OCI-M1 (cell line): ENCODE measurements at regions not wholly inside any gene's neighbourhood (a gene's known extent, or its start where the extent isn't known, plus 50 kb on each side); places are given as distances from the start of the nearest gene placed in this dataset.
"Not testable (repeated sequence)": the region's sequence is repeated elsewhere in the genome, so short reads cannot be mapped to it uniquely, and the experiment has no call there.

Experiments
- DNase-seq: peaks from one replicate; lab custom pipeline; 2025; lab: John Stamatoyannopoulos, UW

DNA sequence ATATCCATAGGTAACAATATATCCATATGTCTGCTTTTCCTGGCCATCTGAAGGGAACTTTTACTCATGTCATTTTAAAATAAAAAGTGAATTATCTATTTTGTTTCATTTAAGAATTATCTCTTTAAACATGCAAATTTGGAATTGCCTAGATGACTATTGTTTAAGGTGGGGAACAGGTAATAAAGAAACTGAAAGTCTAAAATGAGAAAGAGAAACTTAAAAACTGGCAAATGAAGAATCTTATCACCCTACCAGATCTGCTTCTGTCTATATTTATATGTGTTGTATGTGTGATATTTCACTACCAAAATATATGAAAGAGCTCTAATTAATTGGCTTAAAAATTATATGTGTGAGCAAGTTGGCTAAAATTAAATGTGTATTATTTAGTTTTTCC lies 243.2 kb upstream of the KCNH7 start:
- DNase-seq: no peak

DNA sequence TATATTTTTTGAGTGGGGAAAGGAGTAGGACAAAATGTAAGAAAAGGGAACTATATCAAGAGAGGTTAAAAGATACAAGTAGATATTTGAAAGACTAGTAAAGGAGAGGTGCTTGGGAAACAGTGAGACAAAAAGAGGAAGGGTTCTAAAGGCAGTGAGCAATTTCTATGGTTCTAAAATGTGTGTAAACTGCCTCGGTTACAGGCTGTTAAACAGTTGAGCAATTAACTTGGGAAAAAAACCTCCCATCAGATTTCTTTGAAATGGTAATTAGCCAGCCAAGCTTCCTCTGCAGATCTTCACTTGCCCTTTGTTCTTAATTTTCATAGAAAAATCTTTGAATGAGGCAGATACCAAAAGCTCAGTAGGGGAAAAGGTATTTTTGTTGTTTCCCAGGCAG lies 238.7 kb upstream of the KCNH7 start:
- peak; percentile 65 for DNase-seq

DNA sequence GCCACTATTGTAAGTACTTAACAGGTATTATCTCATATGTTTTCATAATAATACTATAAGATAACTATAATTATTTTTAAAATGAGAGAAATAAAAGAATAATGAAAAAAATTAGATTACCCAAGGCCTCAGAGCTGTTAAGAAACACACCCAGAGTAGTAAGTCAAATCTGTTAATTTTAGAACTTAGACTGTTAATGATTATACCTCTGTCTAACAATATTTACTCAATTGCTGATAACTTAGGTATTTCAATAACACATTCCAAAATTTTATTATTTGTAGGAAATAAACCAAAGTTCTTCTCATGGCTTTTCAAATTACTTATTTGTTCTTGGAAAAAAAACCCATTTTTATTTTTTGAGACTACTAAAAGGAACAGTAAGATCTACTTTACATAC lies 227.5 kb upstream of the KCNH7 start:
- DNase-seq: no peak

DNA sequence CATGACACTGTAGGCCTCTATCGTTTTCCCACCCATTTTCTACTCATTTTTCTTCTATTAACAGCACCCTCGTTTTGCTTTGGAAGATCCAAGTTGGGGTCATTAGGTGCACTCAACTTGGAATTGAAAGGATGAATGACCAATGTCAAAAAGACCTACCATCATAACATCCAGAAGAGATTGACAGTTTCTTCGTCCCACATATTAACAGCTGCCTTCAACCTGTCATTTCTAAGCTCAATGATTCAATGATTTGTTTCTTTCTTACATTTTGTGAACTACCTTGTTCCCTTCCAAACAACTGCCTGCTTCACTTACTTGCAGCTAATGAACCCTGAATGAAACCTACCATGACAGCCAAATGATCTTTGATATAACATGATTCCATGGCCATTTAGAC lies 224.0 kb upstream of the KCNH7 start:
- DNase-seq: no peak

DNA sequence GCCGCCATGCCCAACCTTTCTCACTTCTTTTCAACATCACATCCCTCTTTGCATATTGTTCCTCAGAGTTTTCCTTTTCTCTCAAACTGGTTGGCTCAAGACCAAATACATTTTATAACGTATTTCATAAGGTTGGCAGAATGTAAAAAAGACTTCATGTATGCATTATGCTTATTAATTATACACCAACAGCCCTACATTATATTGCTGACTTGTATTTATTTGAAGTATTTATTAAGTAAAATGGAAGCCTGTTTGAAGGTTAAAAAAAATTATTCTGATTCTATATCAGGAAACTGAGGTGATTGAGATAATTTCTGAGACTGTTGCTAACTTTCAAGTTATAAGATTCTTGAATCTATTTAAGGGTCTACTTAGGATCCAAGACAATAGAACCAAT lies 208.0 kb upstream of the KCNH7 start:
- DNase-seq: no peak

DNA sequence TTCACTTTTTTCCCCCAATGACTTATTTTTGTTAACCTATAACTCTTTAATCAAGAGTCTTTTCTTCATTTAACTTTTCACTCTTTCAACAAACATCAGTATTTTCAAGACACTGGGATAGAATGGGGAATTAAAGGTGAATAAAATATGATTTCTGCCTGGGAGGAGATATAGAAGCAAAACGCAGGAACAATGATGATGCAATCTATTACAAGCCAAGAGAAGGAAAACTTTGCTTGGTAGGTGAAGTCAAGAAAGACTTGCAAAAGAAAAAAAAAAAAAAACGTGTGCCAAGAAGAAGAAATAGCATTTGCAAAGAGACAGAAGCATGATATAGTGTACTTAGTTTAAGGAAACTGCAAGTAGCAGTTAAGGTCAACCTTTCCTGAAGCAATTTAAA lies 207.3 kb upstream of the KCNH7 start:
- DNase-seq: peak; percentile 42

DNA sequence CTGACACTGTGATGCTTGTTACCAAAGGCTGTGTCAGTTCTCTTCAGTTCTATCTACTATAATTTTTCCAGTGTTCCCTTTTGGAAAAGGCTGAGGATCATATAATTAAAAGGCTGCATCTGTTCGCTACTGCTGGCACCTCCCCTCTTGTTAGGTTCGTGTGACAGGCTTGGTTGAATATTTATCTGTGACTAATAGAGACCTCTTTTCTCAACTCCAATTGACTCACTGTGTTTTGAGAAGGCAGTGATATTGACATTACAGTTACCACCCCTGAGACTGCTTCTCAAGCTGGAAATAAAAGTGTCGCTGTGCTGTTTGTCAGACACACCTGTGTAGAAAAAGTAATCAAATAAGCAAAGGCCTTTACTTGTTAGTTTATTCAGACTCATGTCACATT lies 205.5 kb upstream of the KCNH7 start:
- no peak for DNase-seq

DNA sequence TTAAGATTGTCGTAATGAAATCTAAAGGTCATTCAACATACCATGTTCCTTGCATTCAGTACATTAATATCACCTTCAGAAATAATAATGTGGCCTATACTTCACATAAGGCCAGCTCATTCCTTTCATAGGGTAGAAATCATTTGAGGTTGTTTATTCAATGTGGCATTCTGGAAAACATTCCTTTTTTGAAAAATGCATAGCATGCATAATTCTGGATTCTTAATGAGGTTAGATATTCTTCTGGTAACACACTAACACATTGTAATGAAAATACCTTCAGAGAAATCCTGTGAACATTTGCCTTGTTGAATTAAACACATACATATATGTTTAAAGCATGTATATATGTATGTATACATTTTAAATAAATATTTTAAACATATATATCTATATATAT lies 204.6 kb upstream of the KCNH7 start:
- DNase-seq: no peak

DNA sequence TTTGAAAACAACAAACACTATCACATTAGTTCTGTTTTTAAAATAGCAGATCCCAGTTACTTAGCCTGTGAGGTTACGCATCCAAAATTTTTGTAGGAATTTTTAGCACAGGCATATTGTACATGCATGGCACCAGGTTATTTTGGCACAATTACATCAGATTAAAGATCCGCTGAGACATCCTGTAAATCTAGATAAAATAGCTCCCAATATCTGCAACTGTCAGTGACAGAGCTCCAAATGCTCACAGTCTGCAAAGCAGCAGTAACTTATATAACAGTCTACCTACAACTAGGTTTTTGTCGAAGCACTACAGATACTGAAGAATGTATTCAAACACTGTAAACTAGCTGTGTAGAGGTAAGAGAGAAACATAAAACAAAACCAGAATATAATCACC lies 200.7 kb upstream of the KCNH7 start:
- no peak for DNase-seq

DNA sequence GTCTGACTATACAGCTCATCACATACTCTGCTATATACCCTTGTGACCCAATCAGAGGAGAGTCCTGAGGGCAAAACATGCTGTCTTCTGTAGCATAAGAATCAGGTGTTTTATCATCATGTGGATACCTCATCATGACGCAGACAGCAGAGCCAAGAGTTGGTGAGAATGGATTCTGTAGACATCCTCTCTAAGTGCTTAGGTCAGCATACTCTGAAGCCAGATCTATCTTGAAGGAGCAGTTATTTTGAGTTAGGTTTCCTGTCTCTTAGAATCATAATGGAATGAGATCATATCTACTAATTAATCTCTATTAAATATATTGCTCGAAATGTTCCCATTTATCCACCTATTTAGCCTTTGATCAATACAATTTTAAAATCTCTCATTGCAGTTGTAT lies 190.2 kb upstream of the KCNH7 start:
- DNase-seq: no peak

DNA sequence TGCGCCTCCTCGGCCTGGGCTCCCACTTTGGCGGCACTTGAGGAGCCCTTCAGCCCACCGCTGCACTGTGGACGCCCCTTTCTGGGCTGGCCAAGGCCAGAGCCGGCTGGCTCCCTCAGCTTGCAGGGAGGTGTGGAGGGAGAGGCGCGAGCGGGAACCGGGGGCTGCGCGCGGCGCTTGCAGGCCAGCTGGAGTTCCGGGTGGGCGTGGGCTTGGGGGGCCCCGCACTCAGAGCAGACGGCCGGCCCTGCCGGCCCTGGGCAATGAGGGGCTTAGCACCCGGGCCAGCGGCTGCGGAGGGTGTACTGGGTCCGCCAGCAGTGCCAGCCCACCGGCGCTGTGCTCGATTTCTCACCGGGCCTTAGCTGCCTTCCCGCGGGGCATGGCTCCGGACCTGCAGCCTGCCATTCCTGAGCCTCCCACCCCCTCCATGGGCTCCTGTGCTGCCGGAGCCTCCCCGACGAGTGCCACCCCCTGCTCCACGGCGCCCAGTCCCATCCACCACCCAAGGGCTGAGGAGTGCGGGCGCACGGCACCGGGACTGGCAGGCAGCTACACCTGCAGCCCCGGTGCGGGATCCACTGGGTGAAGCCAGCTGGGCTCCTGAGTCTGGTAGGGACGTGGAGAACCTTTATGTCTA lies 187.7 kb upstream of the KCNH7 start:
- DNase-seq: not testable (repeated sequence)

DNA sequence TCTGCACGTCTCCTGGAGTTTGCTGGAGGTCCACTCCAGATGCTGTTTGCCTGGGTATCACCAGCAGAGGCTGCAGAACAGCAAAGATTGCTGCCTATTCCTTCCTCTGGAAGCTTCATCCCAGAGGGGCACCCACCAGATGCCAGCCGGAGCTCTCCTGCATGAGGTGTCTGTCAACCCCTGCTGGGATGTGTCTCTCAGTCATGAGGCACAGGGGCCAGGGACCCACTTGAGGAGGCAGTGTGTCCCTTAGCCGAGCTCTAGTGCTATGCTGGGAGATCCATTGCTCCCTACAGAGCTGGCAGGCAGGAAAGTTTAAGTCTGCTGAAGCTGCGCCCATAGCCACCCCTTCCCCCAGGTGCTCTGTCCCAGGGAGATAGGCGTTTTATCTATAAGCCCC lies 178.3 kb upstream of the KCNH7 start:
- not testable (repeated sequence) for DNase-seq

DNA sequence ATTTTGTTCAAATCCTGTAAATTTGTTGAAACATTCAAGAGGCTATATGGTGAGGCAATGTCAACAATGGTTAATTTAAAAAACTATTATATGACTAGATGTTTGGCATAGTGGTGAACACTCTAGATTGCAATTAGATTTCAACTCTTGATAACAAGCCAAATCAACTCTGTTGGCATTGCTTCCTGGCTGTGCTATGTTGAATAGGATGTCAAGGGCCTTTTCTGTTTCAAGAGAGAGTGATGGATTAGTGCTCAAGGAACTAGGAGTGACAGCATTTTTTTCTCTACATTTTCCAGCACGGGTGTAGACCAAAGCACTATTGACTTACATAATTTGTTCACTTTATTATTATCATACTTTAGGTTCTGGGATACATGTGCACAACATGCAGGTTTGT lies 172.4 kb upstream of the KCNH7 start:
- DNase-seq: no peak

DNA sequence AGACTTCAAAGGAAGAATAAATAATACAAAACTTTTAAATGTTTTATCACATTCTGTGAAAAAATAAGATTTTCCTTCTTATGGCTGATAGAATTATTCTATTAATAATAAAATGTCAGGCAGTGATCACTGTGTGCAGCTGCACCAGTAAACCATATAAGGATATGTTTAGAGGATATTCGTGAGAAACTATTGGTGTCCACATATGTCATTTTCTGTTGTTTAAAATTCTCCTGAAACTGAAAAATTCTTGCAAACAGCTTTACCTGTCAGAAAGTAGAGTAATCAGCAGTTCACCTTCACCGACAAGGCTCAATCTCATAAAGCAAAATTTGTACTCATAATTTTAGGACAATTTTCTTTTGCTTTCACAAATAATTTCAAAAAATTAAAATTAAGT lies 170.1 kb upstream of the KCNH7 start:
- DNase-seq: no peak

DNA sequence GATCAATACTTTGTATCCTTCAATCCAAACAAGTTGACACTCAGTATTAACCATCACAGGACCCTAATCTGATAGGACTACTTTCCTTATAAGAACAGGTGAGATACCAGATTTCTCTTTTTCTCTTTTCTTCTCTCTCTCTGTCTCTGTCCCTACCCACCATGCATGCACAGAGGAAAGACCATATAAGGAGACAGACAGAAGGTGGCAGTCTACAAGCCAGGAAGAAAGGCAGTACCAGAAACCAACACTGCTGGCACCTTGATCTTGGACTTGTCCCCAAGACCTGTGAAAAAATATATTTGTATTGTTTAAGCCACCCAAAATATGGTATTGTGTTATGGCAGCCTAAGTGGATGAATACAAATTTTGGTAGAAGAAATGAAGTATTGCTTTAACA lies 156.2 kb upstream of the KCNH7 start:
- no peak for DNase-seq

DNA sequence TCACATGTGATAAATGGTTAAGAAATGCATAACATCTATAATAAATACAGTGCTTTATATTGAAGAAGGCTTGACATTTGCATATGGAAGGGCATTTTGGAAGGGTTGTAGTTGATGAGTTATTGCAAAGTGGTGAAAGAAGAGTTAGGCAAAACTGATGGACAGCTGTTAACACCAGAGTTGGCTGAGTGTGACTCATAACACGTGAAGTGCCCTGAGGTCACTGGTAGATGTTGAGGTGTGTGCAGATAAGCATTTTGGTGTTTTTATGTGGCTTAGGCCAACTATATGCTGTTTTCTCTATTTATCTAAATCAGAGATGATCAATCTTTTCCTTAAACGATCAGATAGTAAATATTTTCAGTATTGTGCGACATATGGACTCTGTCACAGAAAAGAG lies 154.3 kb upstream of the KCNH7 start:
- peak; percentile 49 for DNase-seq

DNA sequence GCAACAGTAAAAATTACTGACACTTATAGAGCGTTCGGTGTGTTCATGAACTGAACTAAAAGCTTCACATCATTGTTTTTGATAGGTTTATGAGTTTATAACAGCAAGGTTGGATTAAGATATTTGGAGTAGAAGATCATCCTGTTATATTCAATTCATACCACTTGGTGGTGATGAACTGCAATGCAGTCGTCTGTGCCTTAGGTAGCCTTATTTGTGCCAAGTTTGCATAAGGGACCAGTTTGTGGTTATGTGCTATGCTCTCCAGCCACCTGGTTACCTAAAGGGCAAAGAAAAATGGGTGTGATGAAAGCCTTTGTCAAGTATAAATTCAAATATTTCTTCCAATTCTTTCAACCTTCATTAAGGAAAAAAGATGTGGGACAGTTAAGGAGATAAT lies 150.9 kb upstream of the KCNH7 start:
- DNase-seq: peak; percentile 39

DNA sequence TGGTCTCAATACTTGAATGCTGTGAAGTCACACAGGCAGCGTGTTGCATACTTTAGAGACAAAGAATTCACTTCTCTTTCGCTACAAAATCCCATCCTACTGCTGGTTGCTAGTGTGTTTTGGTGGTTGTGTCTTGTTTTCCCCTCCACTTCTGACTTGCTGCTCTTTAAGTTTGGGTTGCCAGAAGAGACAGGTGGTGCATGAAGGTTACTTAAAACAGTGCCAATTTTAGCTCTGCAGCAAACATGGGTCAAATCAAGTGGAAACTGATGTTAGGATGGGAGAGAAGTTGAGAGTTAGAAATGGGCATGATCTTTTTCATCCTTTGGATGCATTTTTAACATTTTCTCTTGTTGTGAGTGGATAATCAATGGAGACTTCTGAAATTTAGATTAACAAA lies 136.2 kb upstream of the KCNH7 start:
- DNase-seq: no peak

DNA sequence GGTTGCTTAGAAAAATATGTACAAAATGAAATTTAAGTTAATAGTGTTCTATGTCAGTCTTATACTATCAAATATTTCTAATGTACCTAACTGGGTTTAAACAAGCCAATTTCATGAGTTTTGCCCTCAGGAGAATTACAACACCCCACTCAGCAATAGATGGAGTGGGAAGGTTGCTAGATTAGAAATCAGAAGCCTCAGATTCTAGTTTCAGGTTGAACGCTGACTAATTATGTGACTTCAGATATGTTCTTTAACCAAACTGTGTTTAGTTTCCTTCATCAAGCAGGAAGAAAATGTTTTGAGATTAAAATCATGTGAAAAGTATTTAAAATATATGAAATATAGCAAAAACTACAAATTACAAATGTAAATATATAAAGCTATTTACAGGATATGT lies 133.8 kb upstream of the KCNH7 start:
- DNase-seq: no peak

DNA sequence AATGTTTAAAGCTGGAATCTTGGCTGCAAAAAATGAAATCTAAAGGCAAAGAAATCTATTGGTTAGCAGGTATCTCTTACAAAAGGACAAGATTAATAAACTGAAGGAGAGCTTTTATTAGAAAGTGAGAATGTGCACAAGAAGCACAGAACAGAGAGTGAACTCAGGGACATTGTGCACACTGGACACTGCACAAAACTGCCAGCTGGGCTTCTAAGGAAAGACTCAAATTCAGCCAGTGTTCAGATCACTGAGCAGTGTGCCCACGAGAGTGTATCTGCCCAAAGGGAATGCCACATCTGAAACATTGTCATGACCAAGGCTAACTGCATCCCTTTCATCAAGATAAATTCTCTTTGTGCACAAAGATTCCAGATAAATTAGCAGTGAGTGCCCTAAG lies 129.7 kb upstream of the KCNH7 start:
- DNase-seq: no peak

DNA sequence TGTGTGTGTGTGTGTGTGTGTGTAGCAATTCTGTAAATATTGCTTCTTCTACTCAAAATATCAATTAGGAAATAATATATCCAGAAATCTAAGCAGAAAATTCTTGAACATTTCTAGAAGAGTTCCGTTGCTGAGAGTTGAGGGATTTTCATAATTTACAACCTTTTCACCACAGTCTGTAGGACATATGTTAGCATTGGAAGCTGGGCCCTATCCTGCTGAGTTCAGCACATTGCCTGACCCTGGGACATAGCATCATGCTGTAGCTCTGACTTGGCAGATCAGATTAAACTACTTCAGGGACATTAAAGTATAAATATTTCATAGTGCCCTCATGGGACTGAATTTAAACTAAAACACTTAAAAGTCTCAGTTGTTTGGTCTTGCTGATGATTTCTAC lies 129.2 kb upstream of the KCNH7 start:
- DNase-seq: no peak

DNA sequence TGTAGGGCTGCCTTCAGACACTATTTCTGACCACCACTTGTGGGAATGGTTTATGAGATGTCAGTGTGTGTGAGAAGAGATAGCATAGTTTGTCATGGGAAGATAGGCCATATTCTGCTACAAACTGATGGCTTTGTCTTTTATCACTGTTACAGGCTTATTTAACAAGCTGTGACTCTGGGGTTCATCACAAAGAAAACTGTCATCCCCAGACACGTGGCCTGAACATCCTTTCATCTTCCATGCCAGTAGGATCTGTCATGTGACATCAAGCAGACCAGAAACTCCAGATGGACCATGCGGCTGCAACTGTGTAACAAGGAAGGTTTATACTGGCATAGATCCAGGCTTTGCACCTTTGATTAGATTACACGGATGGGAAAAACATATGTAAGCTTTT lies 128.6 kb upstream of the KCNH7 start:
- DNase-seq: peak; percentile 93

DNA sequence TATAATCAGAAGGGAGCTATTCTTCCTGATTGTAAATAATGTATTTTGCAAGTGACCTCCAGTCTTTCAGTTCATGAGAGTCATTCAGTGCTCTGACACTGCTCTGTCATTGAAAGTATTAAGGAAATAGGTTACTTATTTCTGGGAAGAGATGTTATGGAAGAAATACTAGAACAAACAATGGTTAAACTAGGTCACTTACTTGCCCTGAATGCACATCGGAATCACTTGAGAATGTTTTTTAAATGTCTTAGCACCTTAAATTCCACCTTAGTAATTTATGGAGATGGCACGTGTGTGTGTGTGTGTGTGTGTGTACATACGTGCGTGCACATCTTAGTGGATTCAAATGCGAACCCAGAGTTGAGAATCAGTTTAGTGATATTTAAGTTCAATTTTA lies 126.6 kb upstream of the KCNH7 start:
- DNase-seq: no peak

DNA sequence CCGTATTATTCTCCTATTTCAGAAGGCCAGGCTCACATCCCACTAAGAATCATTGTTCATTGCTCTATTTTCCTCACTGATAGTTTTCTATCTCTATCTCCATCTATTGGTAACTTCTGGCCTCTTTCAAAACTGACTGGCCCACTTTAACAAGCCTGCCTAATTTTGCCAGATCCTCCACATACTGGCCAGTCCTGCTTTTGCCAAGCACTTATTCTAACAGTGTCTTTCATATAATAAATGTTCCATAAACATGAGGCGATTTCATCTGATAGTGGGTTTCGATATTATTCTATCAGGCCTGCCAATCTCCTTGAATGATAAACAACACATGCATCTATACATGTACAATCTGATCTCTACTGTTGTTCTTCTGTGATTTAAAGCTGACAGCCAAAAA lies 125.9 kb upstream of the KCNH7 start:
- no peak for DNase-seq

DNA sequence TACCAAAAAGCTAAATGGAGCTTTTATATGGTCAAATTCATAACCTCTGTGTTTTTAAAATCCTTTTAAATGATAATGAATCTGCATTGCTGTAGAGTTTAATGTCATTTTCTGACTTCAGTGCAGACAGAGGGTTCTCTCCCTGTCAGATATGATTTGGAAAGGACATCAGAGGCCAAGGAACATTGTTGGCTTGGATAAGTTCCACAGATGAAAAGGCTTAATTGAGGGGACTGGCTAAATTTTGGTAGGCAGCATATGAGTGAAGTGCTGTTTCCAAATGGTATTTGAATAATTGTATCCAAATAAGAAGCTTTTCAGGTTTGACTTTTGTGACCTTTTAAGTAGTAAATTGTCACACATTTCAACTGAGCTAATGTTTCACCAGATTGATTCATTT lies 124.6 kb upstream of the KCNH7 start:
- no peak for DNase-seq
